HCT116 (cell line): ENCODE measurements at regions not wholly inside any gene's neighbourhood (a gene's known extent, or its start where the extent isn't known, plus 50 kb on each side); places are given as distances from the start of the nearest gene placed in this dataset.

ENCODE experiments used
- ATAC-seq: fragments of 200-7000 bp; cut with Tn5 transposase; 2 replicates; pipeline ENCODE4 v1.9.1; 2020; ENCODE audit warnings: mild to moderate bottlenecking, moderate library complexity
- BruUV-seq: library from RNA; stranded (reverse); fragments of 400-500 nt; replicated peaks from 2 replicates; lab custom pipeline; 2021; lab: Mats Ljungman, UMichigan
- CTCF ChIA-PET: fragments of 300-600 bp; sonication (Branson Sonifier 250); formaldehyde crosslinking; loops from one replicate; lab custom pipeline; 2021; ENCODE audit warnings: antibody characterized with exemption; lab: Charles Lee
- POLR2A ChIA-PET: fragments of 300-600, 350-600 bp; sonication (Branson Sonifier 250); formaldehyde crosslinking; loops from one replicate; lab custom pipeline; 2021; ENCODE audit warnings: antibody characterized with exemption; lab: Charles Lee
- RAD21 ChIA-PET, 2 experiments: fragments of 300-600 bp; sonication (Branson Sonifier 250); formaldehyde crosslinking; loops; one replicate each; lab custom pipeline; 2023; ENCODE audit warnings: low total read pairs in 2 of 2; ENCODE audit not compliant: uncharacterized antibody in 2 of 2, unreplicated experiment in 2 of 2, low non-redundant PET in 1 of 2; lab: Charles Lee
- DNase-seq: peaks from one replicate; pipeline ENCODE4 v3.0.0-alpha.2; 2010; ENCODE audit warnings: low read depth, low spot score
- H2AFZ ChIP-seq: fragments of 200-600 bp; shearing (Covaris generic), sonication (generic); 2 replicates; pipeline ENCODE4 v1.6.1; 2017; ENCODE audit warnings: low read depth, mixed run types, mixed read lengths, antibody characterized with exemption, low read length; ENCODE audit not compliant: poor library complexity, severe bottlenecking
- H3K27ac ChIP-seq: 2 replicates; pipeline ENCODE4 v1.5.1; 2012; ENCODE audit warnings: low read depth, low read length
- H3K27me3 ChIP-seq: fragments of 200-600 bp; sonication (generic); 2 replicates; pipeline ENCODE4 v1.6.1; 2016; ENCODE audit warnings: mixed run types, low read length, mixed read lengths; ENCODE audit not compliant: insufficient read depth
- H3K36me3 ChIP-seq, 2 experiments: fragments of 200-500 bp in 1 of 2; fragments of 200-600 bp in 1 of 2; sonication (Bioruptor generic) in 1 of 2; sonication (generic) in 1 of 2; 2 replicates each; pipeline versions ENCODE4 v1.5.1 to v1.6.1; 2014 to 2016; ENCODE audit warnings: low read length in 2 of 2, inconsistent platforms in 1 of 2, mixed read lengths in 1 of 2, mixed run types in 1 of 2; ENCODE audit not compliant: insufficient read depth in 2 of 2, control insufficient read depth in 1 of 2
- H3K4me1 ChIP-seq, 2 experiments: fragments of 200-600 bp in 1 of 2; sonication (generic) in 1 of 2; 2 replicates each; pipeline versions ENCODE4 v1.5.1 to v1.6.1; 2012 to 2017; ENCODE audit warnings: low read length in 2 of 2, inconsistent platforms in 1 of 2, mild to moderate bottlenecking in 1 of 2, mixed read lengths in 1 of 2, mixed run types in 1 of 2, moderate library complexity in 1 of 2; ENCODE audit not compliant: insufficient read depth in 2 of 2, control insufficient read depth in 1 of 2
- H3K4me2 ChIP-seq: fragments of 200-600 bp; sonication (generic); 2 replicates; pipeline ENCODE4 v1.6.1; 2017; ENCODE audit warnings: mixed run types, low read length, mixed read lengths
- H3K4me3 ChIP-seq, 2 experiments: fragments of 200-600 bp in 1 of 2; sonication (generic) in 1 of 2; replicated peaks in 1 of 2; 2 replicates each; pipeline ENCODE4 v1.5.1; 2011 to 2016; ENCODE audit warnings: low read length in 2 of 2, control low read depth in 1 of 2, low read depth in 1 of 2, mild to moderate bottlenecking in 1 of 2, mixed read lengths in 1 of 2, mixed run types in 1 of 2
- H3K79me2 ChIP-seq: fragments of 200-600 bp; sonication (generic); 2 replicates; pipeline ENCODE4 v1.6.1; 2017; ENCODE audit warnings: mild to moderate bottlenecking, mixed run types, low read length, moderate library complexity, mixed read lengths; ENCODE audit not compliant: insufficient read depth
- H3K9ac ChIP-seq: fragments of 200-600 bp; sonication (generic); 2 replicates; pipeline ENCODE4 v1.6.1; 2016; ENCODE audit warnings: low read length, mixed read lengths
- H3K9me2 ChIP-seq: fragments of 200-600 bp; sonication (generic), shearing (Covaris generic); 2 replicates; pipeline ENCODE4 v1.6.1; 2017; ENCODE audit warnings: mixed run types, mild to moderate bottlenecking, moderate library complexity; ENCODE audit not compliant: insufficient read depth
- H3K9me3 ChIP-seq, 2 experiments: fragments of 200-500 bp in 1 of 2; fragments of 200-600 bp in 1 of 2; sonication (Bioruptor generic) in 1 of 2; sonication (generic) in 1 of 2; 2 replicates each; pipeline ENCODE4 v1.6.1; 2014 to 2017; ENCODE audit warnings: low read length in 2 of 2, mixed read lengths in 2 of 2, inconsistent platforms in 1 of 2, low read depth in 1 of 2, mild to moderate bottlenecking in 1 of 2, mixed run types in 1 of 2, moderate library complexity in 1 of 2; ENCODE audit not compliant: control insufficient read depth in 1 of 2, insufficient read depth in 1 of 2
- H4K20me1 ChIP-seq: fragments of 200-600 bp; sonication (generic), shearing (Covaris generic); 2 replicates; pipeline ENCODE4 v1.6.1; 2017; ENCODE audit warnings: mixed run types, mild to moderate bottlenecking, moderate library complexity; ENCODE audit not compliant: insufficient read depth
- CEBPB ChIP-seq: IDR thresholded peaks from 2 replicates; pipeline ENCODE4 v1.6.1; 2012; ENCODE audit warnings: low read depth
- EGR1 ChIP-seq: IDR thresholded peaks from 2 replicates; pipeline ENCODE4 v1.6.1; 2012; ENCODE audit warnings: low read depth
- EZH2phosphoT487 ChIP-seq: fragments of 200-600 bp; IDR thresholded peaks from 2 replicates; pipeline ENCODE4 v1.6.1; 2018; ENCODE audit warnings: antibody characterized with exemption, borderline replicate concordance
- FOSL1 ChIP-seq: IDR thresholded peaks from 2 replicates; pipeline ENCODE4 v1.6.1; 2012; ENCODE audit warnings: low read depth
- JUND ChIP-seq: IDR thresholded peaks from 2 replicates; pipeline ENCODE4 v1.6.1; 2012
- POLR2A ChIP-seq: IDR thresholded peaks from 2 replicates; pipeline ENCODE4 v1.7.0; 2011; ENCODE audit warnings: borderline replicate concordance; ENCODE audit not compliant: insufficient read depth, insufficient read length; ENCODE audit errors: extremely low read depth
- POLR2AphosphoS5 ChIP-seq: IDR thresholded peaks from 2 replicates; pipeline ENCODE4 v1.6.1; 2011; ENCODE audit warnings: mild to moderate bottlenecking, low read depth, low read length, moderate library complexity
- RAD21 ChIP-seq: IDR thresholded peaks from 2 replicates; pipeline ENCODE4 v1.6.1; 2012; ENCODE audit warnings: low read depth, mild to moderate bottlenecking
- SIN3A ChIP-seq: IDR thresholded peaks from 2 replicates; pipeline ENCODE4 v1.6.1; 2012; ENCODE audit warnings: low read depth
- SRF ChIP-seq: IDR thresholded peaks from 2 replicates; pipeline ENCODE4 v1.6.1; 2012; ENCODE audit warnings: low read depth
- TCF7L2 ChIP-seq: IDR thresholded peaks from 2 replicates; pipeline ENCODE4 v1.7.0; 2011; ENCODE audit warnings: borderline replicate concordance, inconsistent platforms; ENCODE audit not compliant: insufficient read depth, insufficient read length; ENCODE audit errors: extremely low read depth
- YY1 ChIP-seq: IDR thresholded peaks from 2 replicates; pipeline ENCODE4 v1.6.1; 2011; ENCODE audit warnings: low read length, low read depth, moderate library complexity, mild to moderate bottlenecking; ENCODE audit not compliant: insufficient replicate concordance; ENCODE audit errors: extremely low read depth
- intact Hi-C: fragments of 100-400 bp; cut with micrococcal nuclease; formaldehyde crosslinking; loops from 2 replicates; pipeline ENCODE4 v1.10.0; 2022
- TF ChIP-seq, protein P1 (sequence below): IDR thresholded peaks from 2 replicates; pipeline ENCODE4 v1.6.1; 2012

DNA sequence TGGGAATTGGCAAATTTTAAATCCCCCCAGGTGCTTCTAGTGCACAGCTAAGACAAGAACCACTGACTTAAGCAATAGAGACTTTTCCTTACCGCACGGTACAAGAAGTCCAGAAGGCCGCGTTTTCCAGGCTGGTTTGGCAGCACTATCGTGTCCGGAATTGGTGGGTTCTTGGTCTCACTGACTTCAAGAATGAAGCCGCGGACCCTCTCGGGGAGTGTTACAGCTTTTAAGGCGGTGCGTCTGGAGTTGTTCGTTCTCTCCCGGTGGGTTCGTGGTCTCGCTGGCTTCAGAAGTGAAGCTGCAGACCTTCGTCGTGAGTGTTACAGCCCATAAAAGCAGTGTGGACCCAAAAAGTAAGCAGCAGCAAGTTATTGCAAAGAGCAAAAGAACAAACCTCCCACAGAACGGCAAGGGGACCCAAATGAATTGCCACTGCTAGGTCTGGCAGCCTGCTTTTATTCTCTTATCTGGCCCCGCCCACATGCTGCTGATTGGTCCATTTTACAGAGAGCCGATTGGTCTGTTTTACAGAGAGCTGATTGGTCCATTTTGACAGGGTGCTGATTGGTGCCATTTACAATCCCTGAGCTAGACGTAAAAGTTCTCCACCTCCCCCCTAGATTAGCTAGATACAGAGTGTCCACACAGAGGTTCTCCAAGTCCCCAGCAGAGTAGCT lies 264.5 kb downstream of the PREX1 start:
- ChIA-PET CTCF (no interaction called here), RAD21 (interaction anchor here in 1 of 2 experiments (1.4 kb wide), 1 partner anchor 57 kb away, joined by 3 read pairs; no protein-coding TSS in a partner anchor), POLR2A (interaction anchor here (1.5 kb wide), 1 partner anchor 17 kb away, joined by 3 read pairs; no protein-coding TSS in a partner anchor)
- TF ChIP-seq EZH2phosphoT487: no peak
- TF ChIP-seq TCF7L2: no peak
- no peak for TF ChIP-seq POLR2AphosphoS5
- TF ChIP-seq SIN3A: no peak
- TF ChIP-seq RAD21: no peak
- no peak for TF ChIP-seq JUND
- TF ChIP-seq CEBPB: no peak
- no peak for TF ChIP-seq FOSL1
- no peak for TF ChIP-seq EGR1
- TF ChIP-seq SRF: no peak
- TF ChIP-seq YY1: no peak
- TF ChIP-seq, protein P1, sequence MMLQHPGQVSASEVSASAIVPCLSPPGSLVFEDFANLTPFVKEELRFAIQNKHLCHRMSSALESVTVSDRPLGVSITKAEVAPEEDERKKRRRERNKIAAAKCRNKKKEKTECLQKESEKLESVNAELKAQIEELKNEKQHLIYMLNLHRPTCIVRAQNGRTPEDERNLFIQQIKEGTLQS: no peak
- no peak for TF ChIP-seq POLR2A
- Histone ChIP-seq H3K36me3 (no peaks in the 10 kb centered on the region), H3K27me3 (no peaks in the 10 kb centered on the region), H3K9ac (no peak overlapping the region), H3K79me2 (no peaks in the 10 kb centered on the region), H4K20me1 (no peaks in the 10 kb centered on the region), H3K4me1 (no peaks in the 10 kb centered on the region), H3K4me3 (no peak overlapping the region), H3K4me2 (no peak overlapping the region), H2AFZ (no peak overlapping the region), H3K9me2 (no peaks in the 10 kb centered on the region), H3K9me3 (no peaks in the 10 kb centered on the region), H3K27ac (no peak overlapping the region)
- intact Hi-C loops: no loop called here
- DNase-seq: no peak
- ATAC-seq: no peak
- no TSS peak for BruUV-seq
